ENCODE measurements at regions not wholly inside any gene's neighbourhood (a gene's known extent, or its start where the extent isn't known, plus 50 kb on each side); places are given as distances from the start of the nearest gene placed in this dataset.

DNA sequence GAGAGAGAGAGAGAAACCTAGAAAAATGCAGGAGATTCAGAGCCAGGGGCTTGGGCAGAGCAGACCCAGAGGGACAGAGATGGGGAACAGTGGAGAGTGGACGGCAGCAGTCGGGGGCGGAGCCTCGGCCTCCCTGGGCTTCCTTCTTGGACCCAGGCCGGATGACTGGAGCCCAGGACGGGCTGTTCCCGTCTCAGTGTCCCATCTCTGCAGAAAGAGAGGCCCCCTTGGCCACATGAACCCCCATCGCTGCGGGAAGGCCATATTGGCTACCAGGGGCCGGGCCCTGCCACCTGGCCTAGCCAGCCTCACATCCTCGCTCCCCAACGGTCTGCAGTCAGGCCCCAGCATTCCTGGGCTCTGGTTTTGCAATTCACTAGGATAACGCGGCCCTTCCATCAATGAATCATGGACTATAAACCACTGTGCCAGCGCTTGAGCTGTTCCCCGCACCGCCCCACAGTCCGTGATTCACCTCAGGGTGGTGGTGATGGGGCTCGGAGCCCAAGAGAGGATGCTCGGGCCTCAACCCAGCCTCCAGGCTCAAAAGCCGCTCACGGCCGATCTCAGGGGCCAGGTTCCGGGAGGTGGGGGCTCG lies 116.5 kb downstream of the RFLNA start:
- DNase-seq (ENCODE audit: low spot score in 2 of 2) = peak in 1 of 2 donors; percentile 87
- H3K27ac ChIP-seq = peak overlapping the region; percentile 59 to 63
- TF ChIP-seq, protein P1, sequence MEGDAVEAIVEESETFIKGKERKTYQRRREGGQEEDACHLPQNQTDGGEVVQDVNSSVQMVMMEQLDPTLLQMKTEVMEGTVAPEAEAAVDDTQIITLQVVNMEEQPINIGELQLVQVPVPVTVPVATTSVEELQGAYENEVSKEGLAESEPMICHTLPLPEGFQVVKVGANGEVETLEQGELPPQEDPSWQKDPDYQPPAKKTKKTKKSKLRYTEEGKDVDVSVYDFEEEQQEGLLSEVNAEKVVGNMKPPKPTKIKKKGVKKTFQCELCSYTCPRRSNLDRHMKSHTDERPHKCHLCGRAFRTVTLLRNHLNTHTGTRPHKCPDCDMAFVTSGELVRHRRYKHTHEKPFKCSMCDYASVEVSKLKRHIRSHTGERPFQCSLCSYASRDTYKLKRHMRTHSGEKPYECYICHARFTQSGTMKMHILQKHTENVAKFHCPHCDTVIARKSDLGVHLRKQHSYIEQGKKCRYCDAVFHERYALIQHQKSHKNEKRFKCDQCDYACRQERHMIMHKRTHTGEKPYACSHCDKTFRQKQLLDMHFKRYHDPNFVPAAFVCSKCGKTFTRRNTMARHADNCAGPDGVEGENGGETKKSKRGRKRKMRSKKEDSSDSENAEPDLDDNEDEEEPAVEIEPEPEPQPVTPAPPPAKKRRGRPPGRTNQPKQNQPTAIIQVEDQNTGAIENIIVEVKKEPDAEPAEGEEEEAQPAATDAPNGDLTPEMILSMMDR (IDR thresholded peaks at IDR 0.05) = no peak
- no peaks in the 10 kb centered on the region for H3K9me3 ChIP-seq
- H3K4me3 ChIP-seq = no peak overlapping the region
- H3K36me3 ChIP-seq = peaks cover 5 to 32% of the 10 kb centered on the region in 2 donors
- no peaks in the 10 kb centered on the region for H3K27me3 ChIP-seq
- intact Hi-C loops (cut with DNase I) = no loop called here
- H3K4me1 ChIP-seq = peaks cover 10 to 31% of the 10 kb centered on the region in 2 donors

DNA sequence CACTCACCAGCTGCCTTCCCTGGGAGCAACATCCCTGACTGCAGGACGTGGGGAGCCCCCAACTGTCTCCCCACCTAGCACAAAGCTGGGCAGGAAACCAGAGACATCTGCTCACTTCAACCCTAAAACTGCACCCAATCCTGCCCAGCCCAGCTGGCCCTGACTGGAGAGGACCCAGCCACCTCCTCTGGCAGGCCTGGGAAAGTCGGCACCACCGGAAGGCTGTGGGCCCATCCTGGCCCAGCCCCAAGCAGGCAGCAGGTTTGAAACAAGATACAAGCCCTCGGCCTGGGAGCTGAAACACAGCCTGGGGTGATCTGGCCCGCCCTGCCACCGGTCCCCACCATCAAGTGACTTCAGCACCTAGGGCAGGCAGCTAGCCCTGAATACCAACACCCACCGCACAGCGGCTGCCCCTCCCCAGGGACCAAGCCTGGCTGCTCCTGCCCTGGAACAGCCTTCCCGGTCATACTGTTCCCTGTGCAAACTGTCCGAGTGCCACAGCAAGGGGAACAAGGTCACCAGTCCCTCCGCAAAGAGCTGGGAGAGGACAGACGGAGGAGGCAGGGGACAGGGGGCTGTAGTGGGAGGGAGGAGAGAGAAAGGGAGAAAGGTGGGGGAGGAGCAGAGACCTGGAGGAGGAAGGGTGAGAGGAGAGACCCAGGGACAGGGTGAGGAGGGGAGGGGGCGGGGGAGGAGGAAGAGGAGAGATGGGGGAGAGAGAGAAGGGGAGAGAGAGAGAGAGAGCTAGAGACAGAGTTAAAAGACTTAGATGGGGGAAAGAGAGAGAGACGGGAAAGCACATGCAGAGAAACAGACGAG lies 115.7 kb downstream of the RFLNA start:
- intact Hi-C loops (cut with DNase I) = no loop called here
- H3K9me3 ChIP-seq = no peaks in the 10 kb centered on the region
- TF ChIP-seq, protein P1 (IDR thresholded peaks at IDR 0.05) = no peak
- peak overlapping the region; percentile 59 to 63 for H3K27ac ChIP-seq
- no peak overlapping the region for H3K4me3 ChIP-seq
- peaks cover 10 to 31% of the 10 kb centered on the region in 2 donors for H3K4me1 ChIP-seq
- H3K36me3 ChIP-seq = peaks cover 5 to 32% of the 10 kb centered on the region in 2 donors
- no peaks in the 10 kb centered on the region for H3K27me3 ChIP-seq
- no peak for DNase-seq (ENCODE audit: low spot score in 2 of 2)

DNA sequence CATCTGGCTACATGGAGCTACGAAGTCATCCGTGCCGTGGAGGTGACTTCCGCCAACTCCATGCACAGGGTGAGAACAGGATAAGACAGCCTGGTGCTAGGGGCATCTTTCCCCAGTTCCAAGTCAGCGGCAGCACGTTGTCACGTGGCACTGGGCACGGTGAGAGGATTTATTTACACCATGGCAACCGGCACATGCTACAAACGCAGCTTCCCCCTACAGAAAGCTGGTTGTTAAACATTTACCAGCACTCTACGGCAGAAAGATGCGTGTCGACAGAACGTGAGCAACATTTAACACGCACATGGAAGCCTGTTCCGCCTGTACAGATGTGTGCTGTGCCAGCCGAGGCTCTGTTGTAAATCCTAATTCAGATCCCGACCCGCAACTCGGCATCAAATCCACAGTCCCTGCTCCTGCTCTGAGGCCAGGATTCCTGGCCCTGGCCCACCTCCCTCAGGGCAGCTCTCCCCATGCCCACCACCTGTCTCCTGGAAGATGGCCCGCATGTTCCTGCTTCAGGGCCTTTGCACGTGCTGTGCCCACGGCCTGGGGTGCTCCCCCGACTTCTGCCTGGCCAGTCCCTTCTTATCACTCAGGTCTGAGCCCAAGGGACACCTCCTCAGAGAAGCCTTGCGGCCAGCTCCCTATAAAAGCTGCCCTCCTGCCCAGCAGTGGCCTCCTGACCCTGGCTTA lies 114.1 kb downstream of the RFLNA start:
- Histone ChIP-seq H3K36me3 (peaks cover 5 to 24% of the 10 kb centered on the region in 2 donors), H3K27me3 (no peaks in the 10 kb centered on the region), H3K27ac (no peak overlapping the region), H3K9me3 (no peaks in the 10 kb centered on the region), H3K4me3 (no peak overlapping the region), H3K4me1 (peaks cover 20 to 42% of the 10 kb centered on the region in 2 donors)
- no peak for DNase-seq (ENCODE audit: low spot score in 2 of 2)
- intact Hi-C loops (cut with DNase I) = no loop called here
- TF ChIP-seq, protein P1 (IDR thresholded peaks at IDR 0.05) = no peak

DNA sequence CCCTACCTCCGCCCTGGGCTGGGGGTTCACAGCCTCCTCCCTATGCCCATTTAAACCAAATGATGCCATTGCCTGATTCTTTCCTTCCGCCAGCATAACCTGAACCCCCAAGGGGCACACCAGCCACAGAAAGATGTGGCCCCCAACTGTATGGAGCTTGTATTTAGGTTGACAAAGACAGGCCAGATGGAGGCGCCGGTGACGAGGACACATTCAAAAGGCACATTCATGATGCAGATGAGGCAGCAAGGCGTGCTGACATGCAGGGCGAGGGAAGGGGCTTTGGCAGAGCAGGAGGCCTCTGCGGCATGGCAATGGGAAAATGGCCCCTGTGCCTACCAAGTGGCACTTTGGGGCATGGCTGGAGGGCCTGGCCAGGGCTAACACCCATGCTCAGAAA lies 112.2 kb downstream of the RFLNA start:
- no peak for DNase-seq (ENCODE audit: low spot score in 2 of 2)
- peaks cover 20 to 39% of the 10 kb centered on the region in 2 donors for H3K4me1 ChIP-seq
- no peak overlapping the region for H3K27ac ChIP-seq
- H3K27me3 ChIP-seq = no peaks in the 10 kb centered on the region
- H3K36me3 ChIP-seq = peaks cover 14 to 22% of the 10 kb centered on the region in 2 donors
- H3K4me3 ChIP-seq = no peak overlapping the region
- TF ChIP-seq, protein P1 (IDR thresholded peaks at IDR 0.05) = no peak
- no peaks in the 10 kb centered on the region for H3K9me3 ChIP-seq
- intact Hi-C loops (cut with DNase I) = no loop called here

DNA sequence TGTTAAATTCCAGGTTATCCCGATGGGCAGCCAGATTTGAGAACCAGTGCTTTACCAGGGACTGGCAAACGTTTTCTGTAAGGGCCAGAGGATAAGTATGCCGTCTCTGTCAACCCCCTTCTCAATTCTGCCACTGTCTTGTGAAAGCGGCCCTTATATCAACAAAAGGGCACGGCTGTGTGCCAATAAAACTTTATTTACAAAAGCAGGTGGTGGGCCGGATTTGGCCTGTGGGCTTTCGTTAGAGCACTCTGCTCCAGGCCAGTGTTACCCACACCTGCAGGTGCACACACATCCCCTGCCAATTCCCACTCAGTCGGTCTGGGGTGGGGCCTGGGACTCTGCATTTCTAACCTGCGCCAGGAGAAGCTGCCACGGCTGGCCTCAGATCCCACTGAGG lies 111.2 kb downstream of the RFLNA start:
- H3K4me1 ChIP-seq = peaks cover 16 to 32% of the 10 kb centered on the region in 2 donors
- intact Hi-C loops (cut with DNase I) = no loop called here
- no peak for DNase-seq (ENCODE audit: low spot score in 2 of 2)
- no peak overlapping the region for H3K27ac ChIP-seq
- no peaks in the 10 kb centered on the region for H3K27me3 ChIP-seq
- H3K9me3 ChIP-seq = no peaks in the 10 kb centered on the region
- H3K4me3 ChIP-seq = no peak overlapping the region
- peaks cover 23 to 32% of the 10 kb centered on the region in 2 donors for H3K36me3 ChIP-seq
- TF ChIP-seq, protein P1 (IDR thresholded peaks at IDR 0.05) = no peak
